Kidney epithelial cell (primary cell): ENCODE measurements at regions not wholly inside any gene's neighbourhood (a gene's known extent, or its start where the extent isn't known, plus 50 kb on each side); places are given as distances from the start of the nearest gene placed in this dataset.

Experiments used
- DNase-seq: peaks from one replicate; pipeline ENCODE4 v3.0.0-alpha.2; 2010; ENCODE audit warnings: low read depth
- H3K27me3 ChIP-seq: 2 replicates; pipeline ENCODE4 v1.6.0; 2011; ENCODE audit warnings: low read length; ENCODE audit not compliant: control insufficient read depth, insufficient read depth
- H3K36me3 ChIP-seq: 2 replicates; pipeline ENCODE4 v1.5.1; 2011; ENCODE audit warnings: low read length; ENCODE audit not compliant: control insufficient read depth, insufficient read depth
- H3K4me3 ChIP-seq: 2 replicates; pipeline ENCODE4 v1.5.1; 2011; ENCODE audit warnings: low read depth, mild to moderate bottlenecking, control low read depth, low read length
- CTCF ChIP-seq: IDR thresholded peaks from 2 replicates; pipeline ENCODE4 v1.5.1; 2011; ENCODE audit warnings: mild to moderate bottlenecking, moderate library complexity, low read length, control low read depth, inconsistent platforms; ENCODE audit not compliant: insufficient read depth, poor library complexity, severe bottlenecking

- no peak for TF ChIP-seq CTCF
- no peaks in the 10 kb centered on the region for H3K36me3 ChIP-seq
- H3K27me3 ChIP-seq = no peaks in the 10 kb centered on the region
- no peak for DNase-seq
- no peak overlapping the region for H3K4me3 ChIP-seq
Measured at GRCh38 chr18:23397907-23398306, 55.2 kb upstream of the RIOK3 start.

GRCh38 chr18:23398401-23398800 lies 54.7 kb upstream of the RIOK3 start:
- no peak for TF ChIP-seq CTCF
- DNase-seq = no peak
- no peak overlapping the region for H3K4me3 ChIP-seq
- H3K27me3 ChIP-seq = no peaks in the 10 kb centered on the region
- no peaks in the 10 kb centered on the region for H3K36me3 ChIP-seq

GRCh38 chr18:23399067-23399466 lies 54.0 kb upstream of the RIOK3 start:
- TF ChIP-seq CTCF = no peak
- no peak overlapping the region for H3K4me3 ChIP-seq
- no peak for DNase-seq
- no peaks in the 10 kb centered on the region for H3K27me3 ChIP-seq
- H3K36me3 ChIP-seq = no peaks in the 10 kb centered on the region

- Histone ChIP-seq H3K27me3 (no peaks in the 10 kb centered on the region), H3K4me3 (no peak overlapping the region), H3K36me3 (no peaks in the 10 kb centered on the region)
- DNase-seq = no peak
- no peak for TF ChIP-seq CTCF
Measured at GRCh38 chr18:23400918-23401317, 52.2 kb upstream of the RIOK3 start.

GRCh38 chr18:23401400-23402347 lies 51.4 kb upstream of the RIOK3 start:
- Histone ChIP-seq H3K36me3 (no peaks in the 10 kb centered on the region), H3K4me3 (no peak overlapping the region), H3K27me3 (no peaks in the 10 kb centered on the region)
- peak; percentile 63 for DNase-seq
- no peak for TF ChIP-seq CTCF
